ENCODE measurements at regions not wholly inside any gene's neighbourhood (a gene's known extent, or its start where the extent isn't known, plus 50 kb on each side); places are given as distances from the start of the nearest gene placed in this dataset.

- TF ChIP-seq CTCF (IDR thresholded peaks at IDR 0.05): no peak
- TF ChIP-seq POLR2A (IDR thresholded peaks at IDR 0.05): no peak
Observed at GRCh38 chr12:94089891-94090290, 58.5 kb upstream of the PLXNC1 start.

Measured in thyroid gland (tissue), 4 donors.